Ascending aorta (tissue), 2 donors: ENCODE measurements at regions not wholly inside any gene's neighbourhood (a gene's known extent, or its start where the extent isn't known, plus 50 kb on each side); places are given as distances from the start of the nearest gene placed in this dataset.

Source experiments
- DNase-seq, 2 donors: peaks; one replicate each; pipeline ENCODE4 v3.0.0-alpha.2; 2019; ENCODE audit warnings: low spot score in 2 of 2
- H3K27ac ChIP-seq, 2 donors: fragments of 200-600 bp; sonication (generic); one replicate each; pipeline ENCODE4 v1.5.1; 2016 to 2017; ENCODE audit warnings: mild to moderate bottlenecking in 1 of 2
- H3K27me3 ChIP-seq: fragments of 200-600 bp; sonication (generic); one replicate; pipeline ENCODE4 v1.5.1; 2017
- H3K36me3 ChIP-seq, 2 donors: fragments of 200-600 bp; sonication (generic); one replicate each; pipeline ENCODE4 v1.5.1; 2016
- H3K4me1 ChIP-seq, 2 donors: fragments of 200-600 bp; sonication (generic); one replicate each; pipeline ENCODE4 v1.5.1; 2016 to 2017; ENCODE audit warnings: mild to moderate bottlenecking in 1 of 2
- H3K4me3 ChIP-seq, 2 donors: fragments of 200-600 bp; sonication (generic); one replicate each; pipeline ENCODE4 v1.5.1; 2016 to 2017; ENCODE audit warnings: mild to moderate bottlenecking in 1 of 2
- H3K9me3 ChIP-seq, 2 donors: fragments of 200-600 bp; sonication (generic); one replicate each; pipeline ENCODE4 v1.5.1; 2016
- intact Hi-C: fragments of 100-400 bp; cut with DNase I; formaldehyde crosslinking; loops from one replicate; pipeline ENCODE4 v1.15.1; 2023
- TF ChIP-seq, protein P1 (sequence below), 3 experiments: fragments of 200-600 bp in 2 of 3; fragments of 450-650 bp in 1 of 3; sonication (generic) in 2 of 3; IDR thresholded peaks; one replicate each; pipeline ENCODE4 v1.5.1; 2016 to 2019; ENCODE audit warnings: antibody characterized with exemption in 3 of 3, mild to moderate bottlenecking in 1 of 3, moderate library complexity in 1 of 3

DNA sequence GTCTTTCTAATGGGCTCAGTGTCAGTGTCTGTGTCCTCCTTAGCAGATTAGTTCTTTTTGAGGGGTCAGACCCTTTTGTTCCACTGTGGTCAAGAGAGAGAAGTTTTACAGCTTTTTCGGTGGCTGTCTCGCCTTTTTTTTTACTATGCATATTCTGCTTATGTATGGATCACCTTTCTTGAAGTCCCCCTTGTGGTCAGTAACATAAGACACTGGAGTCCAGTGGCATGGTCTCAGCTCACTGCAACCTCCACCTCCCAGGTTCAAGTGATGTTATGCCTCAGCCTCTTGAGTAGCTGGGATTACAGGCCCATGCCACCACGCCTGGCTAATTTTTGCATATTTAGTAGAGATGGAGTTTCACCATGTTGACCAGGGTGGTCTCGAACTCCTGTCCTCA lies 54.0 kb upstream of the PGRMC2 start:
- Histone ChIP-seq H3K4me1 (no peaks in the 10 kb centered on the region), H3K9me3 (no peaks in the 10 kb centered on the region), H3K27ac (no peak overlapping the region), H3K4me3 (no peak overlapping the region), H3K36me3 (no peaks in the 10 kb centered on the region), H3K27me3 (no peaks in the 10 kb centered on the region)
- DNase-seq = no peak
- intact Hi-C loops = no loop called here
- TF ChIP-seq, protein P1, sequence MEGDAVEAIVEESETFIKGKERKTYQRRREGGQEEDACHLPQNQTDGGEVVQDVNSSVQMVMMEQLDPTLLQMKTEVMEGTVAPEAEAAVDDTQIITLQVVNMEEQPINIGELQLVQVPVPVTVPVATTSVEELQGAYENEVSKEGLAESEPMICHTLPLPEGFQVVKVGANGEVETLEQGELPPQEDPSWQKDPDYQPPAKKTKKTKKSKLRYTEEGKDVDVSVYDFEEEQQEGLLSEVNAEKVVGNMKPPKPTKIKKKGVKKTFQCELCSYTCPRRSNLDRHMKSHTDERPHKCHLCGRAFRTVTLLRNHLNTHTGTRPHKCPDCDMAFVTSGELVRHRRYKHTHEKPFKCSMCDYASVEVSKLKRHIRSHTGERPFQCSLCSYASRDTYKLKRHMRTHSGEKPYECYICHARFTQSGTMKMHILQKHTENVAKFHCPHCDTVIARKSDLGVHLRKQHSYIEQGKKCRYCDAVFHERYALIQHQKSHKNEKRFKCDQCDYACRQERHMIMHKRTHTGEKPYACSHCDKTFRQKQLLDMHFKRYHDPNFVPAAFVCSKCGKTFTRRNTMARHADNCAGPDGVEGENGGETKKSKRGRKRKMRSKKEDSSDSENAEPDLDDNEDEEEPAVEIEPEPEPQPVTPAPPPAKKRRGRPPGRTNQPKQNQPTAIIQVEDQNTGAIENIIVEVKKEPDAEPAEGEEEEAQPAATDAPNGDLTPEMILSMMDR (IDR thresholded peaks at IDR 0.05) = no peak

DNA sequence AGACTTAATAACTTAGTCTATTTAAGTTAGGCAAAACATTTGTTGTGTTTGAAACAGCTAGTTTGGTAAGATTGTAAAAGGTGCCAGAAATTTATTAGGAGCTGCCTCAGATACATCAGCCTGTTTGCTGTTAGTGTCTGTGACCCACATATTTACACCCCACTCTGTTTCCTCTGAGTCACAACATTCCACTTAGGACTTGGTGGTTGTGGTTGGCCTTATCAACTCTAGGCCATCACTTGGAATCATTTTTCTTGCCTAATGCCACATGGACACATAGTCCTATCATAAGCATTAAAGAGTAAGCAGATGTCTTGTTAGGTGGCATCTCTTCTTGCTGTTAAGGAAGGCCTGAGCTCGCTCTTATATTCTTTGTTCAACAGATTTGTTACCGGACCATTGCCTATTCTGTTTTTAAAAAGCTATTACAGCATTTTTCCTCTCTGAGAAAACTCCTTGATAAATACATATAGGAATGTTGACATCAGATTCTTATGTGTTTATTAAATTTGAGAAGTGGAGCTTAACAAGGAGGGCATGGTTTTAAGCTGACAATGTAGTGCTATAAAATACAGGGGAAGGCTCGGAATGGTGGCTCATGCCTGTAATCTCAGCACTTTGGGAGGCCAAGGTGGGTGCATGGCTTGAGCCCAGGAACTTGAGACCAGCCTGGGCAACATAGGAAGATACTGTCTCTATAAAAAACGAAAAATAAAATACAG lies 51.2 kb upstream of the PGRMC2 start:
- intact Hi-C loops = no loop called here
- H3K4me1 ChIP-seq = no peaks in the 10 kb centered on the region
- no peak overlapping the region for H3K4me3 ChIP-seq
- TF ChIP-seq, protein P1 (IDR thresholded peaks at IDR 0.05) = no peak
- H3K27ac ChIP-seq = no peak overlapping the region
- H3K9me3 ChIP-seq = no peaks in the 10 kb centered on the region
- H3K27me3 ChIP-seq = no peaks in the 10 kb centered on the region
- H3K36me3 ChIP-seq = no peaks in the 10 kb centered on the region
- no peak for DNase-seq

DNA sequence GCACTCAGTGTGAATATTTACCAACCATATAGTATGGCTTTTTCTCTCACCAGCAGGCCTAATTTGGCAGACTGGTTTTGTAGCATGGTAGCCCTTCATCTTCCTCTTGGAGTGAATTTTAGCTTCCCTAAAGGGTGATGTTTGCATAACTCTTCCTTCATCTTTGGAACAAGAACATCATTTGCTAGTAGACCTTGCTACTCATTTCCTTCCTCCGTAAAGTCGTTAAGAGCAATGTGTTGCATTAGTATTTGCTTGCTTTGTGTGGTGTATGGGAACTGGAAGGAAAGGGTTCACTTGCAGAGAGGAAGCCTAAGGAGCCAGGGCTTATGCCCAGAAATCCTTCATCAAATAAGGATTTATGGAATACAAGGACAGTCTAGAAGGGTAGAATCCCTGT lies 50.2 kb upstream of the PGRMC2 start:
- Histone ChIP-seq H3K9me3 (no peaks in the 10 kb centered on the region), H3K27ac (no peak overlapping the region), H3K4me3 (no peak overlapping the region), H3K27me3 (no peaks in the 10 kb centered on the region), H3K36me3 (no peaks in the 10 kb centered on the region), H3K4me1 (no peaks in the 10 kb centered on the region)
- TF ChIP-seq, protein P1 (IDR thresholded peaks at IDR 0.05) = no peak
- intact Hi-C loops = no loop called here
- no peak for DNase-seq
